ENCODE measurements at regions not wholly inside any gene's neighbourhood (a gene's known extent, or its start where the extent isn't known, plus 50 kb on each side); places are given as distances from the start of the nearest gene placed in this dataset.

GRCh38 chr6:85166114-85166741 is 283.7 kb upstream of the NT5E start:
- TF ChIP-seq CTCF (IDR thresholded peaks at IDR 0.05): no peak
- no peaks in the 10 kb centered on the region for H3K9me3 ChIP-seq (ENCODE audit: control insufficient read depth in 1 of 2, insufficient read depth in 1 of 2, low read length in 2 of 2)
- no peak for DNase-seq
- no peak overlapping the region for H3K27ac Mint-ChIP-seq
- H3K36me3 ChIP-seq (ENCODE audit: insufficient read depth, low read length): no peaks in the 10 kb centered on the region
- no peak overlapping the region for H3K27ac ChIP-seq (ENCODE audit: low read depth in 1 of 2, low read length in 2 of 2)
- ATAC-seq (ENCODE audit: poor library complexity): no peak
- no peak overlapping the region for H3K4me3 Mint-ChIP-seq
- no peaks in the 10 kb centered on the region for H3K4me1 ChIP-seq (ENCODE audit: insufficient read depth, low read length)
- H3K4me1 Mint-ChIP-seq (ENCODE audit: low read depth): no peaks in the 10 kb centered on the region
- H3K36me3 Mint-ChIP-seq (ENCODE audit: low read depth): no peaks in the 10 kb centered on the region
- H3K27me3 Mint-ChIP-seq: no peaks in the 10 kb centered on the region
- no peak overlapping the region for H3K4me3 ChIP-seq (ENCODE audit: low read length)
- ChIA-PET POLR2A (no interaction called here), CTCF (no interaction called here)
- no peaks in the 10 kb centered on the region for H3K27me3 ChIP-seq (ENCODE audit: control insufficient read depth in 1 of 2, insufficient read depth in 2 of 2, low read length in 2 of 2)
- no peaks in the 10 kb centered on the region for H3K9me3 Mint-ChIP-seq
- intact Hi-C loops (cut with DNase I, micrococcal nuclease): no loop called here

- TF ChIP-seq CTCF (IDR thresholded peaks at IDR 0.05): no peak
- ChIA-PET CTCF (no interaction called here), POLR2A (no interaction called here)
- H3K27ac Mint-ChIP-seq: no peak overlapping the region
- no peak overlapping the region for H3K4me3 Mint-ChIP-seq
- Histone ChIP-seq H3K4me1 (ENCODE audit: insufficient read depth, low read length) (no peaks in the 10 kb centered on the region), H3K9me3 (ENCODE audit: control insufficient read depth in 1 of 2, insufficient read depth in 1 of 2, low read length in 2 of 2) (no peaks in the 10 kb centered on the region), H3K36me3 (ENCODE audit: insufficient read depth, low read length) (no peaks in the 10 kb centered on the region), H3K27ac (ENCODE audit: low read depth in 1 of 2, low read length in 2 of 2) (no peak overlapping the region), H3K27me3 (ENCODE audit: control insufficient read depth in 1 of 2, insufficient read depth in 2 of 2, low read length in 2 of 2) (no peaks in the 10 kb centered on the region), H3K4me3 (ENCODE audit: low read length) (no peak overlapping the region)
- ATAC-seq (ENCODE audit: poor library complexity): no peak
- H3K4me1 Mint-ChIP-seq (ENCODE audit: low read depth): no peaks in the 10 kb centered on the region
- no peak for DNase-seq
- H3K36me3 Mint-ChIP-seq (ENCODE audit: low read depth): no peaks in the 10 kb centered on the region
- H3K27me3 Mint-ChIP-seq: no peaks in the 10 kb centered on the region
- intact Hi-C loops (cut with DNase I, micrococcal nuclease): no loop called here
- H3K9me3 Mint-ChIP-seq: no peaks in the 10 kb centered on the region
These were observed 286.5 kb upstream of the NT5E start for GRCh38 chr6:85163156-85164080.

DNA sequence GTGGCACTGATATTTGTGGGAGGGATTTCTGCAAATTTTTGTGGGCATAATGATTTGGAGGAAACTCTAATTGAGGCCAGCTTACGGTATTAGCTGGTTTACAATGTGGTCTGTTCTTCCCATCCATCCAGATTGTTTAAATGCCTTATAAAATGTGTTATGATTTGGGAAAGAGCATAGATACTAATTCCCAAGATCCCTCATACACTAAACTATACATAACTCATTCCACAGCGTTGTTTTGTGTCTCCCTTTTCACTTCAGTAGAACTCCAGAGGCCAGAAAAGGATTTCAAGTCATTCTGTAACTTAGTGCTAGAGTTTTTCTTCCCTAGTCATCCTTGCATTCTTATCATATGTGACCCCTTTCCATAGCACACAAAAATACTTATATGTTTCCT is 292.6 kb upstream of the NT5E start:
- Mint-ChIP-seq H3K4me1 (ENCODE audit: low read depth) (no peaks in the 10 kb centered on the region), H3K36me3 (ENCODE audit: low read depth) (no peaks in the 10 kb centered on the region), H3K9me3 (no peaks in the 10 kb centered on the region), H3K27me3 (no peaks in the 10 kb centered on the region), H3K27ac (no peak overlapping the region), H3K4me3 (no peak overlapping the region)
- Histone ChIP-seq H3K27me3 (ENCODE audit: control insufficient read depth in 1 of 2, insufficient read depth in 2 of 2, low read length in 2 of 2) (no peaks in the 10 kb centered on the region), H3K4me3 (ENCODE audit: low read length) (no peak overlapping the region), H3K36me3 (ENCODE audit: insufficient read depth, low read length) (no peaks in the 10 kb centered on the region), H3K4me1 (ENCODE audit: insufficient read depth, low read length) (no peaks in the 10 kb centered on the region), H3K27ac (ENCODE audit: low read depth in 1 of 2, low read length in 2 of 2) (no peak overlapping the region), H3K9me3 (ENCODE audit: control insufficient read depth in 1 of 2, insufficient read depth in 1 of 2, low read length in 2 of 2) (no peaks in the 10 kb centered on the region)
- ChIA-PET CTCF (no interaction called here), POLR2A (no interaction called here)
- intact Hi-C loops (cut with DNase I, micrococcal nuclease): no loop called here
- no peak for TF ChIP-seq CTCF (IDR thresholded peaks at IDR 0.05)
- no peak for DNase-seq
- no peak for ATAC-seq (ENCODE audit: poor library complexity)

All from CD4-positive, alpha-beta T cell (primary cell).